RWPE2 (cell line): ENCODE measurements at regions not wholly inside any gene's neighbourhood (a gene's known extent, or its start where the extent isn't known, plus 50 kb on each side); places are given as distances from the start of the nearest gene placed in this dataset.

Experiments used
- ATAC-seq: fragments of 200-7000 bp; cut with Tn5 transposase; 3 replicates; pipeline ENCODE4 v1.9.1; 2021; ENCODE audit warnings: low read depth
- DNase-seq: peaks from one replicate; pipeline ENCODE4 v3.0.0-alpha.2; 2020; ENCODE audit warnings: low spot score
- H3K27ac ChIP-seq: fragments of 450-650 bp; 2 replicates; pipeline ENCODE4 v1.5.1; 2017; ENCODE audit warnings: mild to moderate bottlenecking; ENCODE audit not compliant: poor library complexity, severe bottlenecking
- H3K27me3 ChIP-seq: fragments of 250-450 bp; sonication (Bioruptor Pico); 2 replicates; pipeline ENCODE4 v1.5.1; 2021; ENCODE audit warnings: mild to moderate bottlenecking, moderate library complexity; ENCODE audit not compliant: insufficient read depth, poor library complexity, severe bottlenecking
- H3K36me3 ChIP-seq: fragments of 250-450 bp; sonication (Bioruptor Pico); 2 replicates; pipeline ENCODE4 v1.5.1; 2020; ENCODE audit warnings: low read depth, mild to moderate bottlenecking, moderate library complexity
- H3K4me1 ChIP-seq: fragments of 250-450 bp; sonication (Bioruptor Pico); 2 replicates; pipeline ENCODE4 v1.5.1; 2021; ENCODE audit warnings: mild to moderate bottlenecking, moderate library complexity; ENCODE audit not compliant: insufficient read depth, poor library complexity, severe bottlenecking
- H3K4me3 ChIP-seq: fragments of 250-450 bp; sonication (Bioruptor Pico); 2 replicates; pipeline ENCODE4 v1.5.1; 2021; ENCODE audit warnings: mild to moderate bottlenecking, moderate library complexity; ENCODE audit not compliant: severe bottlenecking
- H3K9me3 ChIP-seq: fragments of 250-450 bp; sonication (Bioruptor Pico); 2 replicates; pipeline ENCODE4 v1.5.1; 2021; ENCODE audit warnings: mild to moderate bottlenecking, moderate library complexity; ENCODE audit not compliant: severe bottlenecking
- CTCF ChIP-seq: fragments of 450-650 bp; IDR thresholded peaks from one replicate; pipeline ENCODE4 v1.5.1; 2017; ENCODE audit warnings: mild to moderate bottlenecking, moderate library complexity; ENCODE audit not compliant: poor library complexity, severe bottlenecking

GRCh38 chr4:120617171-120617570, 305.4 kb downstream of the PRDM5 start:
- H3K27ac ChIP-seq: no peak overlapping the region

GRCh38 chr4:120616041-120616440, 306.5 kb downstream of the PRDM5 start:
- no peak overlapping the region for H3K4me3 ChIP-seq
- H3K27ac ChIP-seq: no peak overlapping the region
- no peaks in the 10 kb centered on the region for H3K27me3 ChIP-seq
- DNase-seq (no peak), ATAC-seq (no peak)
- TF ChIP-seq CTCF: no peak
- no peaks in the 10 kb centered on the region for H3K4me1 ChIP-seq
- no peaks in the 10 kb centered on the region for H3K36me3 ChIP-seq
- no peaks in the 10 kb centered on the region for H3K9me3 ChIP-seq

More at GRCh38 chr4:120617171-120617570, 305.4 kb downstream of the PRDM5 start:
- TF ChIP-seq CTCF: no peak
- DNase-seq: no peak
- Histone ChIP-seq H3K9me3 (no peaks in the 10 kb centered on the region), H3K27me3 (no peaks in the 10 kb centered on the region), H3K4me3 (no peak overlapping the region), H3K4me1 (no peaks in the 10 kb centered on the region), H3K36me3 (no peaks in the 10 kb centered on the region)
- no peak for ATAC-seq

- no peak for ATAC-seq
- Histone ChIP-seq H3K27ac (no peak overlapping the region), H3K27me3 (peaks cover 2% of the 10 kb centered on the region), H3K9me3 (no peaks in the 10 kb centered on the region), H3K36me3 (no peaks in the 10 kb centered on the region), H3K4me1 (no peaks in the 10 kb centered on the region), H3K4me3 (no peak overlapping the region)
- no peak for TF ChIP-seq CTCF
- no peak for DNase-seq
Observed at GRCh38 chr4:120613778-120614177, 308.7 kb downstream of the PRDM5 start.

GRCh38 chr4:120611092-120611491, 311.4 kb downstream of the PRDM5 start:
- Histone ChIP-seq H3K4me1 (no peaks in the 10 kb centered on the region), H3K4me3 (no peak overlapping the region), H3K27ac (no peak overlapping the region), H3K36me3 (no peaks in the 10 kb centered on the region), H3K27me3 (peaks cover 2% of the 10 kb centered on the region), H3K9me3 (no peaks in the 10 kb centered on the region)
- no peak for DNase-seq
- TF ChIP-seq CTCF: no peak
- ATAC-seq: no peak

GRCh38 chr4:120591038-120591437, 331.5 kb downstream of the PRDM5 start:
- ATAC-seq (no peak), DNase-seq (no peak)
- Histone ChIP-seq H3K27me3 (no peaks in the 10 kb centered on the region), H3K4me3 (no peak overlapping the region), H3K36me3 (no peaks in the 10 kb centered on the region), H3K4me1 (no peaks in the 10 kb centered on the region), H3K27ac (no peak overlapping the region), H3K9me3 (no peaks in the 10 kb centered on the region)
- no peak for TF ChIP-seq CTCF
